Aorta (tissue), 5 donors: ENCODE measurements at regions not wholly inside any gene's neighbourhood (a gene's known extent, or its start where the extent isn't known, plus 50 kb on each side); places are given as distances from the start of the nearest gene placed in this dataset.
"Not testable (repeated sequence)": the region's sequence is repeated elsewhere in the genome, so short reads cannot be mapped to it uniquely, and the experiment has no call there.

Source experiments
- ATAC-seq: fragments of 200-7000 bp; cut with Tn5 transposase; one replicate; pipeline ENCODE4 v1.9.1; 2022; ENCODE audit warnings: moderate library complexity; ENCODE audit not compliant: low FRiP score
- DNase-seq, 2 donors: peaks; one replicate each; pipeline ENCODE4 v3.0.0-alpha.2; 2020
- H3K27ac ChIP-seq, 2 donors: one replicate each; pipeline ENCODE4 v1.5.1; 2013; ENCODE audit warnings: low read length in 2 of 2, mild to moderate bottlenecking in 2 of 2, moderate library complexity in 2 of 2, control low read depth in 1 of 2, inconsistent platforms in 1 of 2, low read depth in 1 of 2
- H3K27me3 ChIP-seq, 2 donors: one replicate each; pipeline ENCODE4 v1.6.1; 2013; ENCODE audit warnings: control low read depth in 1 of 2, low read length in 1 of 2, mild to moderate bottlenecking in 1 of 2, moderate library complexity in 1 of 2; ENCODE audit not compliant: insufficient read depth in 2 of 2, control insufficient read depth in 1 of 2
- H3K36me3 ChIP-seq, 2 donors: one replicate each; pipeline ENCODE4 v1.6.1; 2013; ENCODE audit warnings: control low read depth in 1 of 2, low read length in 1 of 2, mild to moderate bottlenecking in 1 of 2; ENCODE audit not compliant: insufficient read depth in 2 of 2, control insufficient read depth in 1 of 2
- H3K4me1 ChIP-seq, 2 donors: one replicate each; pipeline ENCODE4 v1.6.1; 2013; ENCODE audit warnings: low read length in 2 of 2, control low read depth in 1 of 2, mild to moderate bottlenecking in 1 of 2, moderate library complexity in 1 of 2; ENCODE audit not compliant: insufficient read depth in 2 of 2, control insufficient read depth in 1 of 2
- H3K4me3 ChIP-seq, 2 donors: one replicate each; pipeline ENCODE4 v1.5.1; 2013; ENCODE audit warnings: low read length in 2 of 2, control low read depth in 1 of 2, mild to moderate bottlenecking in 1 of 2
- H3K9me3 ChIP-seq: one replicate; pipeline ENCODE4 v1.6.1; 2013; ENCODE audit warnings: mild to moderate bottlenecking, low read length; ENCODE audit not compliant: control insufficient read depth
- WGBS, 2 donors: extraction: QIAGEN DNeasy Blood & Tissue Kit; methylation state at CpG; one replicate each; pipeline ENCODE4 v1.1.7; 2013; 5-methylcytosine and 5-hydroxymethylcytosine counted together
- intact Hi-C, 2 donors: fragments of 100-400 bp; cut with DNase I; formaldehyde crosslinking; loops; one replicate each; pipeline versions ENCODE4 v1.14.2 to v1.15.0; 2022
- donor health status: healthy with polysubstance abuse.
- donor health status: Bipolar disorder and iron deficiency.
- donor health status: DM: no; HTN: no; CAD: no.
- donor health status: DM: no; HTN: no; CAD: no.
- donor health status: DM: yes; HTN: yes; CAD: no.

DNA sequence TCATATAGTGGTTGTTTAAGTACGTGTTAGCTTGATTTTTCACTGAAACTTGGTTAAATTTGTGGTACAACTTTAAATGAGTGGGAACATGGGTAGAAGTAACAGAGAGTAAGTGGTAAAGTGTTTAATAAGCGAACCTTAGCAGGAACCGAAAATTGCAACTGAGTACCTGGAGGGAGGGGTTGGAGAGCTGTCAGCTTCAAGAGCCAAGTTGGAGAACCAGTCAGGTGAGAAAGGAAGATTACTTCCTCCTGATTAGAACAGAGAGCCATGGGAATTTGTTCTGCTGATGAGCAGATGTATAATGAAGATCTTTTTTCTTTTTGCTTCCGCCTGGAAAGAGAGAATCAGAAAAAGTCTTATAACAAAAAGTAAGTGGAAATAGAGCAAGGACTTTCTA, 158.4 kb upstream of the CDH7 start:
- no peak overlapping the region for H3K27ac ChIP-seq
- H3K4me1 ChIP-seq = no peaks in the 10 kb centered on the region
- no peak overlapping the region for H3K4me3 ChIP-seq
- intact Hi-C loops = no loop called here
- WGBS, 2 donors = 69 to 75% methylated on average over 4 of the region's 4 CpGs
- no peaks in the 10 kb centered on the region for H3K36me3 ChIP-seq
- H3K27me3 ChIP-seq = no peaks in the 10 kb centered on the region
- DNase-seq = no peak
- no peak for ATAC-seq
- no peaks in the 10 kb centered on the region for H3K9me3 ChIP-seq

DNA sequence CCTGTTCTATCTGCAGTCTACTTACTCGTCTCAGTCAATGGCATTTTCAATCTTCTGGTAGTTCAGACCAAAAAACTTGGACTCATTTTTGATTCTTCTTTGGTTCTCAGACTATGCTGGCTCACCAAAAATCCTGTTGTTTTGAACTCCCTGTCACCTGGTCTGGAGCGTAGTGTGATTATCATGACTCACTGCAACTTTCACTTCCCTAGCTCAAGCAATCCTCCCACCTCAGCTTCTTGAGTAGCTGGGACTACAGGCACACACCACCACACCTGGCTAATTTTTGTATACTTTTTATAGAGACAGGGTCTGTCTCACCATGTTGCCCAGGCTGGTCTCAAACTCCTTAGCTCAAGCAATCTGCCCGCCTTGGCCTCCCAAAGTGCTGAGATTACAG, 163.3 kb upstream of the CDH7 start:
- Histone ChIP-seq H3K4me3 (no peak overlapping the region), H3K36me3 (no peaks in the 10 kb centered on the region), H3K9me3 (no peaks in the 10 kb centered on the region), H3K4me1 (no peaks in the 10 kb centered on the region), H3K27ac (no peak overlapping the region), H3K27me3 (no peaks in the 10 kb centered on the region)
- no peak for DNase-seq
- ATAC-seq = no peak
- intact Hi-C loops = no loop called here
- 79% methylated on average over 3 of the region's 3 CpGs for WGBS, 2 donors

DNA sequence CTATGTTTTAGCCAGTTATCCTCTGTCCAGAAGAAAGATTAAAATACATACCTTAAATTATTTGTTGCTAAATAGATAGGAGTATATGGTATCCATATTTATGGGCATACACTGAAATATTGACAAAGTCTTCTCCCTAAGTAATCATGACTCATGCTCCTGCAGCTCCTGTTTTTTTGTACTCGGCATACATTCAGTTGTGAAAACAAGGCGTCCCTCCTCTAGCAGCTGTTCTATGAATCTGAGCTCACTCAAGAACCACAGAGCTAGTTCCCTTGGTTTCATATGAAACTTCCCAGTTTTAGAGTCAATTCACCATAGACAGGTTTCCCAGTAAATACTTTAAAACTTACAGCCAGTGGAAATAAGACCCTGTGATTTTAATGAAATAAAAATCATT, 168.7 kb upstream of the CDH7 start:
- no CpG with 5 or more reads among the region's 2 CpGs for WGBS, 2 donors
- DNase-seq, H3K4me3 ChIP-seq, ATAC-seq, H3K36me3 ChIP-seq, H3K27me3 ChIP-seq, intact Hi-C loops, H3K4me1 ChIP-seq, H3K9me3 ChIP-seq, H3K27ac ChIP-seq: not testable (repeated sequence)

DNA sequence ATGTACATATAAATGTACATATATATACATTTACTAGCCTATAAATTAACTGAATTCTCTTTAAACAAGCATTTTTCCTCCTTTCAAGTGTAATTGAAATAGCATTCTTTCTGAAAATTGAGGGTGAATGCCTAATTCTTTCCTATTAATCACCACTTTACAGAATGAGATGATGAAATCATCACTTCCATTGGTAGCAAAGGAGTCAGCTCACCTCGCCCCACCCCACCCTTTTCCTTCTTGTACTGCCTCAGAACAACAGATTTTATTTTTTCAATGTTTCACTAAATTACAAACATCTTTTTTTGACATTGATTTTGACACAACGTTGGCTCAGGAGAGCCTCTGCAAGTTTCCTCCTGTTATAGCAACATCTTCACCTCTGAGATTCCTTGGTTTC, 181.9 kb upstream of the CDH7 start:
- no peak overlapping the region for H3K4me3 ChIP-seq
- H3K27me3 ChIP-seq = no peaks in the 10 kb centered on the region
- intact Hi-C loops = no loop called here
- ATAC-seq (no peak), DNase-seq (no peak)
- no peak overlapping the region for H3K27ac ChIP-seq
- H3K4me1 ChIP-seq = no peaks in the 10 kb centered on the region
- 62 to 64% methylated on average over 2 of the region's 2 CpGs for WGBS, 2 donors
- H3K36me3 ChIP-seq = no peaks in the 10 kb centered on the region
- no peaks in the 10 kb centered on the region for H3K9me3 ChIP-seq

DNA sequence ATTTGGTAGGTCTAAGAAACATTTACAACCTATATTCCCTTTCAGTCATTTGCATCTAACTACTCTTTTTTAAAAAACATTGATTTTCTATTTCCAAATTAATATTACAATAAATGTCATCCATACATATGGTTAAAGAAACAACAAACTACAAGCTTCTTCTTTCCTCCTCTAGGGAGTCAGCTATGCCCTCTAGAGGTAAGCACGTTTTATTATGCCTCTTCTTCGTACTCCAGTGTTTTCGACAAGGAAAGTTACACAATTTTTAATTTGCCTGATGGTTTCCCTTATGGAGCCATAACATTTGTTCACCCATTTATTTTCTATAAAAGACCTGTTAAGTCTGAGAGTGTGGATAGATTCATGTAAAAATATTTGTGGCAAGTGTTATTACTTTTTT, 183.4 kb upstream of the CDH7 start:
- WGBS, 2 donors = 6 to 8% methylated on average over 3 of the region's 3 CpGs
- DNase-seq (no peak), ATAC-seq (no peak)
- H3K27ac ChIP-seq = no peak overlapping the region
- H3K9me3 ChIP-seq = no peaks in the 10 kb centered on the region
- no peaks in the 10 kb centered on the region for H3K27me3 ChIP-seq
- H3K36me3 ChIP-seq = no peaks in the 10 kb centered on the region
- intact Hi-C loops = no loop called here
- no peak overlapping the region for H3K4me3 ChIP-seq
- H3K4me1 ChIP-seq = no peaks in the 10 kb centered on the region

DNA sequence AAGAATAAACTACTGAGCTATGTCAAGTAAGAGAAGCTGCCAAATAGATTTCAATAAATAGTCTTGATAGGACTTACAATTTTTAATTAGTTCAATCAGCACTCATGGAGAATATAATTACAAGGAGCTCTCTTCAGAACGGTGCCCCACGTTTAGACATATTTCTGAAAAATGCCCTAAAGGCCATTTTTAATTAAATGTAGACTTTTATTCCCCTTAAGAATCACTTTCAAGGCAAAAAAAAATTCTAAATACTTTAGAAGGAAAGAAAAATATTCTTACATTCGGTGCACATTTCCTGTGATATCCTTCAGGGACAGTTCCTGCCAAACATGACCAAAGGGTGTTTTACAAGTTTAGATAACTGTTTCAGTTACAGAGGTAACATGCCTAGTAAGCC, 202.5 kb upstream of the CDH7 start:
- H3K36me3 ChIP-seq = no peaks in the 10 kb centered on the region
- no peak overlapping the region for H3K4me3 ChIP-seq
- DNase-seq = no peak
- no peaks in the 10 kb centered on the region for H3K4me1 ChIP-seq
- intact Hi-C loops = no loop called here
- H3K27ac ChIP-seq = no peak overlapping the region
- no peak for ATAC-seq
- no peaks in the 10 kb centered on the region for H3K27me3 ChIP-seq
- no peaks in the 10 kb centered on the region for H3K9me3 ChIP-seq
- WGBS, 2 donors = 39 to 47% methylated on average over 3 of the region's 3 CpGs

DNA sequence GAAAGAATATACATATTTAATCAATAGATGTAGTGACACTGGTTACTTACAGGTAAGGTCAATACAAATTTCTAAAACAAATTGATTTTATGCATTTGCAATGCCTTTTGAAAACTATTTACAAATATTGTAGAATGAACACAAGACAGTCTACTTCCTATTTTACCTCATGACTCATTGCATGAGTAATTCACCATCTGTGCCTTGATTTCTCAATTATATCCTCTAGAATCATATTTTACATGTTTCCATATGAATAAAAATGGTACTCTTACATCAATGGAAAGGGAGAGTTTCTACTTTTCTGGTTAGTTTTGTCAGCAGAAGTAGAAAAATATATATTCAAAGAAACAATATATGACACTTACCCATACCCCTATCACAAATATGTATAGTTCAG, 203.8 kb upstream of the CDH7 start:
- Histone ChIP-seq H3K4me3 (no peak overlapping the region), H3K9me3 (no peaks in the 10 kb centered on the region), H3K36me3 (no peaks in the 10 kb centered on the region), H3K27ac (no peak overlapping the region), H3K27me3 (no peaks in the 10 kb centered on the region), H3K4me1 (no peaks in the 10 kb centered on the region)
- DNase-seq (no peak), ATAC-seq (no peak)
- intact Hi-C loops = no loop called here

DNA sequence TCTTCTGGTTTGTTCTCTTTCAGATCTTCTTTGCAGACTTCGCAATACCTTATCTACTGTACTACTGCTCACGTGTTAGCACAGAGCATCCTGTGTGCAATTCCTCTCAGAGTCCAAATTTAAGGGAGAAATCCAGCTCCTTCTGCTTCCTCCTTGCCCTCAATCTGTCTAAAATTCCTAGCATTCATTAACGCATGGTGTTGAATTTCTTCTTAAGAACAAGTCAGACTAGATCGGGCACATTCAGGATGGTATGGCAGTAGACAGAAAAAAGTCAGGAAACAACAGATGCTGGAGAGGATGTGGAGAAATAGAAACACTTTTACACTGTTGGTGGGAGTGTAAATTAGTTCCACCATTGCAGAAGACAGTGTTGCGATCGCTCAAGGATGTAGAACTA, 206.1 kb upstream of the CDH7 start:
- DNase-seq = no peak
- no peaks in the 10 kb centered on the region for H3K4me1 ChIP-seq

DNA sequence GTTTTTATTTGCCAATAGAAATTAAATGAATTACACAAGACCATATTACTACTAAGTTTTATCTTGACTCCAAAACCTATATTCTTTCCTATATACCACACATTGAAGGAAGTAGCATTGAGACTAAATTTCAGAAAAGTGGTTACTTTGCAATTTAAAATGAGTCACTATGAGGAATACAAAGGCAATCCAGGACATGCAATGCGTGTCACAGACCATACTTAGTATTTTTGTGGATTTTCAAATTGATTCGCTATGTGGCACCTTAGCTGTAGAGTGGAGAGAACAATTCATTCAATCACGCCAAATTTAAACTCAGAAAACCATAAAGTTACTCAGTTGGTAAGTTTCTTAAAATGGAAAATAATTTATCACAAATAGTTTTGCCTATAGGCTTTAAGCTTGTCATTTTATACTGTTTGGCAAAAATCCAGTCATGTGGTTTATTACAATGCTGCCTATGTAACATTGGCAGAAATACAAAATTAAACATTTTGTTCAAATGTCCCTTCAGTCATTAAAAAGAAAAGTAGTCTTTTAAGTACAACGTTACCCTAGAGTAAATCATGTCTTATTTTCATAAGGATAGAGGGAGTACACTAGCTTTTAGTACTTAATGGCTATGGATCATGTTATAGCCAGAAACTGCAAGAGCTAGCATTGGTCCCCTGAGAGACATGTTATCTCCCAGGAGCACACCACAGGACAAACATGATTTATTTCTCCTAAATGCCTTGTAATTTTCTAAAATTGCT, 222.8 kb upstream of the CDH7 start:
- H3K36me3 ChIP-seq = no peaks in the 10 kb centered on the region
- WGBS, 2 donors = 26 to 37% methylated on average over 4 of the region's 4 CpGs
- H3K4me3 ChIP-seq = no peak overlapping the region
- H3K27ac ChIP-seq = no peak overlapping the region
- intact Hi-C loops = no loop called here
- no peaks in the 10 kb centered on the region for H3K27me3 ChIP-seq
- no peaks in the 10 kb centered on the region for H3K4me1 ChIP-seq
- ATAC-seq = no peak
- no peaks in the 10 kb centered on the region for H3K9me3 ChIP-seq
- DNase-seq = no peak

More for the DNA sequence above, 206.1 kb upstream of the CDH7 start:
- H3K27me3 ChIP-seq = no peaks in the 10 kb centered on the region
- H3K9me3 ChIP-seq = no peaks in the 10 kb centered on the region
- no peak for ATAC-seq
- 77 to 86% methylated on average over 6 of the region's 6 CpGs for WGBS, 2 donors
- no peaks in the 10 kb centered on the region for H3K36me3 ChIP-seq
- no peak overlapping the region for H3K27ac ChIP-seq
- intact Hi-C loops = no loop called here
- H3K4me3 ChIP-seq = no peak overlapping the region
